ENCODE measurements at regions not wholly inside any gene's neighbourhood (a gene's known extent, or its start where the extent isn't known, plus 50 kb on each side); places are given as distances from the start of the nearest gene placed in this dataset.
"Not testable (repeated sequence)": the region's sequence is repeated elsewhere in the genome, so short reads cannot be mapped to it uniquely, and the experiment has no call there.

GRCh38 chr3:20645340-20645739, 459.3 kb upstream of the SGO1 start:
- no peak for DNase-seq (ENCODE audit: low read depth)

- DNase-seq (ENCODE audit: low read depth) = no peak
These were observed 451.7 kb upstream of the SGO1 start for GRCh38 chr3:20637729-20638128.

DNA sequence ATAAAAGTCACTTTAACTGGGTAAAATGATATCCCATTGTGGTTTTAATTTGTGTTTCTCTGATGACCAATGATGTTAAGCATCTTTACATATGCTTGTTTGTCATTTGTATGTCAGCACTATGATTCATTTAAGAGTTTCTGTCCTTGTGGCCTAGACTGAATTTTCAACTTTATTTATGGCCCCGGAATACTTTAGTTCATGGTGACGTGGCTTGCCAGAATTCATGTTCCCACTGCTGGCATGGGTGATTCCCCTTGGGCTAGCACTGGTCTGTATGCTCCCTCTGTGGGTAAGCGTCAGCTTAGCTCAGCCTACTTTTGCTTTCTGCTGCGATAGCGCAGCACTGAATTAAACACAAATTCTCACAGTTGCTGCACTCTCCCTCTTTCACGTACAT, 436.3 kb upstream of the SGO1 start:
- DNase-seq (ENCODE audit: low read depth) = peak; percentile 95

DNA sequence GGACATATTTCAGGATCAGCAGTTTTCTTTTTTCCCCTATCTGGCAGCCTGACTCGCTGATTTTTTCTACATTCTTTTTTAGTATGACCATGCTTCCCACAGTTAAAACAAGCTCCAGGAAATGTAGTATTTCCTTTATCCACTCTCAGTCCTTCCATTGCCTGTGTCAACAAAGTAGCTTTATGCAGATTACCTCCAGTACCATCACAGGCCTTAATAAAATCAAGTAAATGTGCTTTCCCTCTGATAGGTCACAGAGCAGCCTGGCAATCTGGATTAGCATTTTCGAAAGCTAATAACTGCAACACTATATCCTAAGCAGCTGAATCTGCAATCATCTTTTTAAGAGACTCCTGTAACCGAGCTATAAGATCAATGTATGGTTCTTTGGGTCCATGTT, 432.6 kb upstream of the SGO1 start:
- not testable (repeated sequence) for DNase-seq (ENCODE audit: low read depth)

DNA sequence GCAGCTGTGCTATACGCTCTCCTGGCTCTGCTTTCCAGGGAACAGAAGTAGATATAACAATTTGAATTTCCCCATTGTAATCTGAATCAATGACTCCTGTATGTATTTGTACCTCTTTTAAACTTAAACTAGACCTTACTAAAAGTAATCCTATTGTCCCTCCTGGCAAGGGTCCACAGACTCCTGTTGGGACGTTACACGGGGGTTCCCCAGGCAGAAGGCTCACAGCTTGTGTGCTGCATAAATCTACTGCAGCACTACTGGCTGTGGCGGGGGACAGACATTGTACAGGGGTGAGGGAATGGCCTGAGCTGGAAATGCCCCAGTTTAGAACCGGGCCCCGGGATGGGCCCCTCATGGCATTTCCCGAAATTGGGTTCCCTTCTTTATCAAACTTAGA, 432.2 kb upstream of the SGO1 start:
- DNase-seq (ENCODE audit: low read depth) = not testable (repeated sequence)

GRCh38 chr3:20615982-20616381, 430.0 kb upstream of the SGO1 start:
- not testable (repeated sequence) for DNase-seq (ENCODE audit: low read depth)

- no peak for DNase-seq (ENCODE audit: low read depth)
These were observed 422.2 kb upstream of the SGO1 start for GRCh38 chr3:20608054-20608738.

GRCh38 chr3:20604659-20605058, 418.7 kb upstream of the SGO1 start:
- no peak for DNase-seq (ENCODE audit: low read depth)

- DNase-seq (ENCODE audit: low read depth) = no peak
These were observed 403.3 kb upstream of the SGO1 start for GRCh38 chr3:20589275-20589674.

GRCh38 chr3:20588781-20589180, 402.8 kb upstream of the SGO1 start:
- no peak for DNase-seq (ENCODE audit: low read depth)

GRCh38 chr3:20583648-20584047, 397.6 kb upstream of the SGO1 start:
- DNase-seq (ENCODE audit: low read depth) = no peak

GRCh38 chr3:20576228-20576627, 390.2 kb upstream of the SGO1 start:
- peak; percentile 30 for DNase-seq (ENCODE audit: low read depth)

DNA sequence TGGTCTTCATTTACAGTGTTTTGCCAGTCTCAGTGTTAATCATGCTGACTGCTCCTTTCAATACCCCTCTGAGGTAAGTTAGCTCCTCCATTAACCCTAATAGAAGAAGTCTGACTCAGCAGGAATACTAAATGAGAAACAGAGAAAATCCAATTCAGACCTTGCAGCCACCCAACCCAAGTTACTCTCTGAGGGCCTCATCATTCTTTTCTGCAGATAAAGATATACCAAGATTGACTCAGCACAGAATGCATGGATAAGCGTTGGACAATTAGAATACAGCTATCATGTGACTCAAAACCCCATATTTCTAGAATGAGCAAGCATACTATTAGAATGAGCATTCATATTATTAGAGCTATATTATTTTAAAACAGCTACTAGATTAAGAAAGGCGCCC, 389.1 kb upstream of the SGO1 start:
- peak; percentile 32 for DNase-seq (ENCODE audit: low read depth)

GRCh38 chr3:20574746-20575145, 388.7 kb upstream of the SGO1 start:
- DNase-seq (ENCODE audit: low read depth) = peak; percentile 84

GRCh38 chr3:20573175-20573574, 387.2 kb upstream of the SGO1 start:
- no peak for DNase-seq (ENCODE audit: low read depth)

GRCh38 chr3:20572473-20572872, 386.5 kb upstream of the SGO1 start:
- no peak for DNase-seq (ENCODE audit: low read depth)

DNA sequence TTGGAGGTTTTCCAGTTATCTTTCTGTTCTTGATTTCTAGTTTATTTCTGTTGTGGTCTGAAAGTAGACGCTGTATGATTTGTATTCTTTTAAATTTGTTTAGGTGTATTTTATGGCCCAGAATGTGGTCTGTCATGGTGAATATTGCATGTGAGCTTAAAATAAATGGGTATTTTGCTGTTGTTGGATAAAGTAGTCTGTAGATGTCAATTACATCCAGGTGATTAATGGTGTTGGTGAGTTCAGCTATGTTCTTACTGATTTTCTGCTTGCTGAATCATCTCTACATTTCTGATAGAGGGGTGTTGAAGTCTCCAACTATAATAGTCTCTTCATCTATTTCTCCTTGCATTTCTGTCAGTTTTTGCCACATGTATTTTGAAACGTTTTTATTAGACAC, 383.3 kb upstream of the SGO1 start:
- DNase-seq (ENCODE audit: low read depth) = no peak

DNA sequence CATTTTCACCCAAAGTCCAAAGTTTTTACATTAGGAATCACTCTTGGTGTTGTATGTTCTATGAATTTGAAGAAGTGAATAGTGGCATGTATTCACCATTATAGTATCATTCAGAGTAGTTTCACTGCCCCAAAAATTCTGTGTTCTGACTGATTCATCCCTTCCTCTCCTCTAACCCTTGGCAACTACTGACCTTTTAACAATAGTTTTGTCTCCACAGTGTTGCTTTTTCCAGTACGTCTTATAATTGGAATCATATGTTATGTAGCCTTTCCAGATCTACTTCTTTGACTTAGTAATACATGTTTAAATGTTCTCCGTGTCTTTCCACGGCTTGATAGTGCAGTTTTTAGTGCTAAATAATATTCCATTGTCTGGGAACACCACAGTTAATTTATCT, 379.0 kb upstream of the SGO1 start:
- DNase-seq (ENCODE audit: low read depth) = no peak

DNA sequence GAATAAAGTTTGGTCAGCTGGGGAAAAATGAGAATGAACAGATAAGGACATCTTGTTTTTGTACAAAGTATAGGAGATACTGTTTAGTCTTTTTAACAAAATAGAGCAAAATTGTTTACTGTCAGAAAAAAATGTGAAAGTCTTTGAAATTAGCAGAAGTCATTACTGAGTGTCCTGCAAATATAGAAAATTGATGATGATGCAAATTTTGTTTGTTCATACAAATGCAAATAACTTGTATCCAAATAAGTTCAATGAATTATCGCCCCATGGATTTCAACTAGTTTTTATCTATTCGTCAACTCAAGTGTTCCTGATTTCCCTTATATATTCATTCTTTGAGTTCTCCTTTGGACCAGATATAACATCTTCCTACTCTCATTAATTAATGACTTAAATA, 378.0 kb upstream of the SGO1 start:
- no peak for DNase-seq (ENCODE audit: low read depth)

DNA sequence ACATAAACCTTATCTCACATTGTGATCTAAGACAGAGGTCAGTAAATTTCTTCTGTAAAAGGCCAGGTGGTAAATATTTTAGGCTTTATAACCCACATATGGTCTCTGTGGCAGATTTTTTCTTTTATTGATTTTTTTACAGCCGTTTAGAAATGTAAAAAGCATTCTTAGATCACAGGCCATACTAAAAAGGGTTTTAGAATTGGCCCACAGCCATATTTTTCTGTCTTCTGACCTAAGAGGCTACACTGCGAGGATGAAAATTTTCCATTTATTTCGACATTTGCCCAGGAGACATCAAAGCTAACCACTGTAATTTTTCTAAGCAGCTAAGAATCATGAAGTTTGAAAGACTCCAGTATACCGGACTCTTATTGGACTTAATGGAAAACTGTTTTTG, 377.2 kb upstream of the SGO1 start:
- DNase-seq (ENCODE audit: low read depth) = no peak

DNA sequence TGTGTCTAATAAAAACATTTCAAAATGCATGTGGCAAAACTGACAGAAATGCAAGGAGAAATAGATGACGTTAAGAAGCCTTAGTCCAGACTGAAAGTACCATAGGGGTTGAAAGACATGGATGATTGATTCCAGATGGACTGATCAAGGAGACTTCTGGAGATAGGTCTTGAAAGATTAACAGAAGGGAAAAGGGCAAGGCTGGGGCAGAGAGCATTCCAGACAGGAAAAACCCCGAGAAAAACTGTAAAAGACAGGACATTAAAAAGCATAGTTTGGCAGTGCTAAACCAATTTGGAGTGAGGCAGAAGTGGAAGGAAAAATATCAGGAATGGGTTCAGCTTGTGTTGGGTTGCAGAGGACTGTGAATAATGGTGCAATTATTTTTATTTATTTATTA, 375.2 kb upstream of the SGO1 start:
- DNase-seq (ENCODE audit: low read depth) = no peak

DNA sequence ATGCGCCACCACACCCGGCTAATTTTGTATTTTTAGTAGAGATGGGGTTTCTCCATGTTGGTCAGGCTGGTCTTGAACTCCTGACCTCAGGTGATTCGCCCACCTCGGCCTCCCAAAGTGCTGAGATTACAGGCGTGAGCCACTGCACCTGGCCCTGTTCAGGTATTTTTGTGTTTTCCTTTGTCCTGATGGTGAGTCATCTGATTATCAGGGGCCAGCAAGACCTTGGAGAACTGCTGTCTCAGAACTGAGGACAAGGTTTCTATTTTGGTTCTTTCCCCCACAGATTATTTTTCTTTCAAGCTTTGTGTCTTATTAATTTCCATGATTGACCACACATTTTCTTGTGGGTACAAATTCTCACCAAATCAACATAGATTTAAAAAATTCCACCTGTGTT, 374.4 kb upstream of the SGO1 start:
- DNase-seq (ENCODE audit: low read depth) = not testable (repeated sequence)

GRCh38 chr3:20558161-20558560, 372.2 kb upstream of the SGO1 start:
- no peak for DNase-seq (ENCODE audit: low read depth)

- no peak for DNase-seq (ENCODE audit: low read depth)
These were observed 370.7 kb upstream of the SGO1 start for GRCh38 chr3:20556661-20557060.
